OCI-LY1 (cell line): ENCODE measurements at regions not wholly inside any gene's neighbourhood (a gene's known extent, or its start where the extent isn't known, plus 50 kb on each side); places are given as distances from the start of the nearest gene placed in this dataset.

Source experiments
- H2AFZ ChIP-seq: fragments of 200-600 bp; sonication (generic), shearing (Covaris generic); 2 replicates; pipeline ENCODE4 v1.6.0; 2014; ENCODE audit warnings: antibody characterized with exemption, mild to moderate bottlenecking, low read length
- H3F3A ChIP-seq: fragments of 200-600 bp; sonication (generic), shearing (Covaris generic); 2 replicates; pipeline ENCODE4 v1.6.0; 2014; ENCODE audit warnings: mild to moderate bottlenecking, antibody characterized with exemption, low read length, moderate library complexity; ENCODE audit not compliant: insufficient read depth
- H3K27ac ChIP-seq: fragments of 200-600 bp; sonication (generic); 2 replicates; pipeline ENCODE4 v1.5.1; 2014; ENCODE audit warnings: low read length, mixed run types, mild to moderate bottlenecking, low read depth; ENCODE audit not compliant: poor library complexity, severe bottlenecking
- H3K27me3 ChIP-seq: fragments of 200-600 bp; sonication (generic); 2 replicates; pipeline ENCODE4 v1.6.0; 2014; ENCODE audit warnings: antibody characterized with exemption, mild to moderate bottlenecking, low read length, moderate library complexity; ENCODE audit not compliant: insufficient read depth
- H3K36me3 ChIP-seq: fragments of 200-600 bp; sonication (generic); 2 replicates; pipeline ENCODE4 v1.6.1; 2014; ENCODE audit warnings: mild to moderate bottlenecking, antibody characterized with exemption, low read length, moderate library complexity, mixed read lengths; ENCODE audit not compliant: insufficient read depth
- H3K4me1 ChIP-seq: fragments of 200-600 bp; sonication (generic); 2 replicates; pipeline ENCODE4 v1.5.1; 2014; ENCODE audit warnings: mild to moderate bottlenecking, low read length, moderate library complexity; ENCODE audit not compliant: insufficient read depth, severe bottlenecking
- H3K4me2 ChIP-seq: fragments of 200-600 bp; sonication (generic), shearing (Covaris generic); 2 replicates; pipeline ENCODE4 v1.6.1; 2014; ENCODE audit warnings: low read length
- H3K4me3 ChIP-seq: fragments of 200-600 bp; sonication (generic); 2 replicates; pipeline ENCODE4 v1.5.1; 2014; ENCODE audit warnings: low read length, low read depth, mild to moderate bottlenecking, mixed read lengths; ENCODE audit not compliant: poor library complexity, severe bottlenecking
- H3K79me2 ChIP-seq: fragments of 200-600 bp; shearing (Covaris generic); 2 replicates; pipeline ENCODE4 v1.6.1; 2016; ENCODE audit warnings: mixed run types, low read length, mixed read lengths; ENCODE audit not compliant: insufficient read depth
- H3K9ac ChIP-seq: fragments of 200-600 bp; sonication (generic), shearing (Covaris generic); 2 replicates; pipeline ENCODE4 v1.6.1; 2014; ENCODE audit warnings: mild to moderate bottlenecking, low read length, mixed read lengths
- H3K9me2 ChIP-seq: fragments of 200-600 bp; sonication (generic), shearing (Covaris generic); 2 replicates; pipeline ENCODE4 v1.6.1; 2014; ENCODE audit warnings: low read depth, mild to moderate bottlenecking, low read length, mixed read lengths
- H3K9me3 ChIP-seq: fragments of 200-600 bp; shearing (Covaris generic); 2 replicates; pipeline ENCODE4 v1.6.1; 2014; ENCODE audit warnings: low read length, mixed read lengths
- H4K20me1 ChIP-seq: fragments of 200-600 bp; sonication (generic), shearing (Covaris generic); 2 replicates; pipeline ENCODE4 v1.6.0; 2016; ENCODE audit warnings: mild to moderate bottlenecking, low read length; ENCODE audit not compliant: insufficient read depth
- CTCF ChIP-seq: fragments of 200-600 bp; sonication (generic), shearing (Covaris generic); IDR thresholded peaks from 2 replicates; pipeline ENCODE4 v1.5.1; 2017; ENCODE audit warnings: mild to moderate bottlenecking, antibody characterized with exemption, low read length, moderate library complexity, mixed read lengths
- EZH2 ChIP-seq: fragments of 200-600 bp; sonication (generic), shearing (Covaris generic); IDR thresholded peaks from 2 replicates; pipeline ENCODE4 v1.8.0; 2017; ENCODE audit warnings: borderline replicate concordance, mixed run types, mild to moderate bottlenecking, antibody characterized with exemption, low read length, moderate library complexity, mixed read lengths

GRCh38 chr2:7115906-7116305 lies 198.7 kb downstream of the RNF144A start:
- Histone ChIP-seq H4K20me1 (no peaks in the 10 kb centered on the region), H3K9me3 (no peaks in the 10 kb centered on the region), H3K4me1 (no peaks in the 10 kb centered on the region), H3K9me2 (no peaks in the 10 kb centered on the region), H3K9ac (no peak overlapping the region), H2AFZ (no peak overlapping the region), H3K36me3 (no peaks in the 10 kb centered on the region), H3K79me2 (no peaks in the 10 kb centered on the region), H3K27me3 (no peaks in the 10 kb centered on the region), H3K4me2 (no peak overlapping the region), H3F3A (no peaks in the 10 kb centered on the region), H3K27ac (no peak overlapping the region), H3K4me3 (no peak overlapping the region)
- no peak for TF ChIP-seq CTCF
- no peak for TF ChIP-seq EZH2

GRCh38 chr2:7116511-7116910 lies 199.3 kb downstream of the RNF144A start:
- TF ChIP-seq CTCF (no peak), EZH2 (no peak)
- no peaks in the 10 kb centered on the region for H3K27me3 ChIP-seq
- no peak overlapping the region for H3K9ac ChIP-seq
- H3K27ac ChIP-seq: no peak overlapping the region
- H3K9me2 ChIP-seq: no peaks in the 10 kb centered on the region
- H3K4me3 ChIP-seq: no peak overlapping the region
- H2AFZ ChIP-seq: no peak overlapping the region
- H3K36me3 ChIP-seq: no peaks in the 10 kb centered on the region
- no peaks in the 10 kb centered on the region for H3F3A ChIP-seq
- H3K4me1 ChIP-seq: no peaks in the 10 kb centered on the region
- no peak overlapping the region for H3K4me2 ChIP-seq
- H3K9me3 ChIP-seq: no peaks in the 10 kb centered on the region
- H3K79me2 ChIP-seq: no peaks in the 10 kb centered on the region
- H4K20me1 ChIP-seq: no peaks in the 10 kb centered on the region

GRCh38 chr2:7117076-7117475 lies 199.9 kb downstream of the RNF144A start:
- Histone ChIP-seq H3K79me2 (no peaks in the 10 kb centered on the region), H3K27me3 (no peaks in the 10 kb centered on the region), H2AFZ (no peak overlapping the region), H3K4me2 (no peak overlapping the region), H3K9me3 (no peaks in the 10 kb centered on the region), H3F3A (no peaks in the 10 kb centered on the region), H3K9ac (no peak overlapping the region), H3K36me3 (no peaks in the 10 kb centered on the region), H3K4me3 (no peak overlapping the region), H3K9me2 (no peaks in the 10 kb centered on the region), H3K4me1 (no peaks in the 10 kb centered on the region), H3K27ac (no peak overlapping the region), H4K20me1 (no peaks in the 10 kb centered on the region)
- no peak for TF ChIP-seq CTCF
- TF ChIP-seq EZH2: no peak
